ENCODE measurements at regions not wholly inside any gene's neighbourhood (a gene's known extent, or its start where the extent isn't known, plus 50 kb on each side); places are given as distances from the start of the nearest gene placed in this dataset.

GRCh38 chr5:162407614-162408013 lies 340.0 kb downstream of the GABRG2 start:
- TF ChIP-seq EZH2 (IDR thresholded peaks at IDR 0.05; ENCODE audit: borderline replicate concordance, low read depth, low read length, severe bottlenecking): no peak
- no peak for TF ChIP-seq CTCF (IDR thresholded peaks at IDR 0.05; ENCODE audit: borderline replicate concordance, extremely low read depth, low read length, poor library complexity, severe bottlenecking)
- no peak overlapping the region for H3K4me3 ChIP-seq (ENCODE audit: low read depth in 1 of 2, low read length in 2 of 2)
- no peaks in the 10 kb centered on the region for H3K36me3 ChIP-seq (ENCODE audit: insufficient read depth, low read length)
- no peak overlapping the region for H3K9ac ChIP-seq (ENCODE audit: low read depth, low read length)
- no peak for ATAC-seq (ENCODE audit: insufficient read depth, low read depth)
- no peaks in the 10 kb centered on the region for H3K9me3 ChIP-seq (ENCODE audit: insufficient read depth, low read length, severe bottlenecking)
- no peaks in the 10 kb centered on the region for H3K79me2 ChIP-seq (ENCODE audit: insufficient read depth, low read length)
- no peaks in the 10 kb centered on the region for H4K20me1 ChIP-seq (ENCODE audit: insufficient read depth, low read length)
- H3K4me2 ChIP-seq (ENCODE audit: insufficient read depth, low read length): no peak overlapping the region
- no peaks in the 10 kb centered on the region for H3K27me3 ChIP-seq (ENCODE audit: insufficient read depth, low read length, poor library complexity)
- H3K27ac ChIP-seq (ENCODE audit: low read length): no peak overlapping the region
- H3K4me1 ChIP-seq (ENCODE audit: insufficient read depth, low read length): no peaks in the 10 kb centered on the region
- no peak overlapping the region for H2AFZ ChIP-seq (ENCODE audit: low read depth, low read length)
- no peak for DNase-seq

- no peaks in the 10 kb centered on the region for H3K79me2 ChIP-seq (ENCODE audit: insufficient read depth, low read length)
- H3K27me3 ChIP-seq (ENCODE audit: insufficient read depth, low read length, poor library complexity): no peaks in the 10 kb centered on the region
- DNase-seq (no peak), ATAC-seq (ENCODE audit: insufficient read depth, low read depth) (no peak)
- H3K27ac ChIP-seq (ENCODE audit: low read length): no peak overlapping the region
- H3K9ac ChIP-seq (ENCODE audit: low read depth, low read length): no peak overlapping the region
- H2AFZ ChIP-seq (ENCODE audit: low read depth, low read length): no peak overlapping the region
- H3K4me2 ChIP-seq (ENCODE audit: insufficient read depth, low read length): no peak overlapping the region
- H3K36me3 ChIP-seq (ENCODE audit: insufficient read depth, low read length): no peaks in the 10 kb centered on the region
- H3K4me1 ChIP-seq (ENCODE audit: insufficient read depth, low read length): no peaks in the 10 kb centered on the region
- no peak overlapping the region for H3K4me3 ChIP-seq (ENCODE audit: low read depth in 1 of 2, low read length in 2 of 2)
- H4K20me1 ChIP-seq (ENCODE audit: insufficient read depth, low read length): no peaks in the 10 kb centered on the region
- TF ChIP-seq EZH2 (IDR thresholded peaks at IDR 0.05; ENCODE audit: borderline replicate concordance, low read depth, low read length, severe bottlenecking): no peak
- TF ChIP-seq CTCF (IDR thresholded peaks at IDR 0.05; ENCODE audit: borderline replicate concordance, extremely low read depth, low read length, poor library complexity, severe bottlenecking): no peak
- H3K9me3 ChIP-seq (ENCODE audit: insufficient read depth, low read length, severe bottlenecking): no peaks in the 10 kb centered on the region
Measured at GRCh38 chr5:162410365-162410764, 342.8 kb downstream of the GABRG2 start.

- TF ChIP-seq EZH2 (IDR thresholded peaks at IDR 0.05; ENCODE audit: borderline replicate concordance, low read depth, low read length, severe bottlenecking): no peak
- TF ChIP-seq CTCF (IDR thresholded peaks at IDR 0.05; ENCODE audit: borderline replicate concordance, extremely low read depth, low read length, poor library complexity, severe bottlenecking): no peak
- Histone ChIP-seq H3K4me2 (ENCODE audit: insufficient read depth, low read length) (no peak overlapping the region), H3K79me2 (ENCODE audit: insufficient read depth, low read length) (no peaks in the 10 kb centered on the region), H3K36me3 (ENCODE audit: insufficient read depth, low read length) (no peaks in the 10 kb centered on the region), H3K9ac (ENCODE audit: low read depth, low read length) (no peak overlapping the region), H3K27me3 (ENCODE audit: insufficient read depth, low read length, poor library complexity) (no peaks in the 10 kb centered on the region), H3K27ac (ENCODE audit: low read length) (no peak overlapping the region), H4K20me1 (ENCODE audit: insufficient read depth, low read length) (no peaks in the 10 kb centered on the region), H3K9me3 (ENCODE audit: insufficient read depth, low read length, severe bottlenecking) (no peaks in the 10 kb centered on the region), H2AFZ (ENCODE audit: low read depth, low read length) (no peak overlapping the region), H3K4me3 (ENCODE audit: low read depth in 1 of 2, low read length in 2 of 2) (no peak overlapping the region), H3K4me1 (ENCODE audit: insufficient read depth, low read length) (no peaks in the 10 kb centered on the region)
- ATAC-seq (ENCODE audit: insufficient read depth, low read depth) (no peak), DNase-seq (no peak)
Measured at GRCh38 chr5:162429142-162429541, 361.6 kb downstream of the GABRG2 start.

GRCh38 chr5:162434281-162434680 lies 366.7 kb downstream of the GABRG2 start:
- no peak overlapping the region for H3K9ac ChIP-seq (ENCODE audit: low read depth, low read length)
- DNase-seq (no peak), ATAC-seq (ENCODE audit: insufficient read depth, low read depth) (no peak)
- no peak for TF ChIP-seq CTCF (IDR thresholded peaks at IDR 0.05; ENCODE audit: borderline replicate concordance, extremely low read depth, low read length, poor library complexity, severe bottlenecking)
- no peak for TF ChIP-seq EZH2 (IDR thresholded peaks at IDR 0.05; ENCODE audit: borderline replicate concordance, low read depth, low read length, severe bottlenecking)
- no peaks in the 10 kb centered on the region for H4K20me1 ChIP-seq (ENCODE audit: insufficient read depth, low read length)
- no peaks in the 10 kb centered on the region for H3K79me2 ChIP-seq (ENCODE audit: insufficient read depth, low read length)
- H3K4me2 ChIP-seq (ENCODE audit: insufficient read depth, low read length): no peak overlapping the region
- H3K27ac ChIP-seq (ENCODE audit: low read length): no peak overlapping the region
- H3K9me3 ChIP-seq (ENCODE audit: insufficient read depth, low read length, severe bottlenecking): no peaks in the 10 kb centered on the region
- no peak overlapping the region for H3K4me3 ChIP-seq (ENCODE audit: low read depth in 1 of 2, low read length in 2 of 2)
- H3K36me3 ChIP-seq (ENCODE audit: insufficient read depth, low read length): no peaks in the 10 kb centered on the region
- no peaks in the 10 kb centered on the region for H3K27me3 ChIP-seq (ENCODE audit: insufficient read depth, low read length, poor library complexity)
- H2AFZ ChIP-seq (ENCODE audit: low read depth, low read length): no peak overlapping the region
- H3K4me1 ChIP-seq (ENCODE audit: insufficient read depth, low read length): no peaks in the 10 kb centered on the region

Data from DND-41 (cell line).